ENCODE measurements at regions not wholly inside any gene's neighbourhood (a gene's known extent, or its start where the extent isn't known, plus 50 kb on each side); places are given as distances from the start of the nearest gene placed in this dataset.

- Histone ChIP-seq H2BK120ac (ENCODE audit: insufficient read depth, low read length, poor library complexity) (no peak overlapping the region), H3K9ac (ENCODE audit: low read length) (no peak overlapping the region), H3K79me1 (ENCODE audit: low read length) (peaks cover 2% of the 10 kb centered on the region), H3K4ac (ENCODE audit: low read depth, low read length) (no peak overlapping the region), H4K91ac (ENCODE audit: low read depth, low read length) (no peak overlapping the region), H3K27ac (ENCODE audit: low read depth, low read length) (no peak overlapping the region), H2BK12ac (ENCODE audit: low read length) (no peak overlapping the region), H3K9me3 (ENCODE audit: insufficient read depth, low read depth, low read length) (no peaks in the 10 kb centered on the region), H3K4me1 (ENCODE audit: control insufficient read depth in 1 of 2, insufficient read depth in 2 of 2, low read length in 2 of 2) (peaks cover 0 to 3% of the 10 kb centered on the region in 2 experiments), H2AFZ (ENCODE audit: insufficient read depth, low read length, poor library complexity) (no peak overlapping the region), H3K36me3 (ENCODE audit: control insufficient read depth in 1 of 2, insufficient read depth in 2 of 2, low read length in 2 of 2) (no peaks in the 10 kb centered on the region), H4K12ac (ENCODE audit: low read depth, low read length) (no peak overlapping the region), H2AK5ac (ENCODE audit: low read length) (no peak overlapping the region), H3K23ac (ENCODE audit: low read length) (no peak overlapping the region), H3K4me2 (ENCODE audit: low read length) (no peak overlapping the region), H3K27me3 (ENCODE audit: insufficient read depth, low read length) (no peaks in the 10 kb centered on the region), H3K4me3 (ENCODE audit: low read depth, low read length) (no peak overlapping the region), H3K79me2 (ENCODE audit: control insufficient read depth, insufficient read depth, low read length, poor library complexity) (no peaks in the 10 kb centered on the region), H3K14ac (ENCODE audit: low read length) (no peak overlapping the region), H2BK5ac (ENCODE audit: low read depth, low read length, poor library complexity) (no peak overlapping the region), H3K18ac (ENCODE audit: low read length) (no peak overlapping the region), H4K8ac (ENCODE audit: low read depth, low read length) (no peak overlapping the region)
- no peak for DNase-seq
- no CpG with 5 or more reads among the region's 3 CpGs for WGBS (ENCODE audit: extremely low coverage, insufficient coverage, insufficient read length)
These were observed 290.4 kb upstream of the STT3B start for GRCh38 chr3:31242026-31242960.

- Histone ChIP-seq H3K23ac (ENCODE audit: low read length) (no peak overlapping the region), H3K27me3 (ENCODE audit: insufficient read depth, low read length) (no peaks in the 10 kb centered on the region), H3K79me1 (ENCODE audit: low read length) (peaks cover 10% of the 10 kb centered on the region), H3K4me2 (ENCODE audit: low read length) (no peak overlapping the region), H3K9me3 (ENCODE audit: insufficient read depth, low read depth, low read length) (no peaks in the 10 kb centered on the region), H3K14ac (ENCODE audit: low read length) (no peak overlapping the region), H2BK120ac (ENCODE audit: insufficient read depth, low read length, poor library complexity) (no peak overlapping the region), H3K18ac (ENCODE audit: low read length) (no peak overlapping the region), H2BK5ac (ENCODE audit: low read depth, low read length, poor library complexity) (no peak overlapping the region), H3K36me3 (ENCODE audit: control insufficient read depth in 1 of 2, insufficient read depth in 2 of 2, low read length in 2 of 2) (no peaks in the 10 kb centered on the region), H2BK12ac (ENCODE audit: low read length) (no peak overlapping the region), H2AFZ (ENCODE audit: insufficient read depth, low read length, poor library complexity) (no peak overlapping the region), H4K8ac (ENCODE audit: low read depth, low read length) (no peak overlapping the region), H3K4ac (ENCODE audit: low read depth, low read length) (no peak overlapping the region), H4K12ac (ENCODE audit: low read depth, low read length) (no peak overlapping the region), H3K4me3 (ENCODE audit: low read depth, low read length) (no peak overlapping the region), H3K9ac (ENCODE audit: low read length) (no peak overlapping the region), H2AK5ac (ENCODE audit: low read length) (no peak overlapping the region), H3K79me2 (ENCODE audit: control insufficient read depth, insufficient read depth, low read length, poor library complexity) (no peaks in the 10 kb centered on the region), H4K91ac (ENCODE audit: low read depth, low read length) (no peak overlapping the region), H3K27ac (ENCODE audit: low read depth, low read length) (no peak overlapping the region), H3K4me1 (ENCODE audit: control insufficient read depth in 1 of 2, insufficient read depth in 2 of 2, low read length in 2 of 2) (peaks cover 10 to 16% of the 10 kb centered on the region in 2 experiments)
- WGBS (ENCODE audit: extremely low coverage, insufficient coverage, insufficient read length) = no CpG with 5 or more reads among the region's 6 CpGs
- no peak for DNase-seq
These were observed 287.6 kb upstream of the STT3B start for GRCh38 chr3:31244929-31245817.

- Histone ChIP-seq H3K4me2 (ENCODE audit: low read length) (no peak overlapping the region), H3K4ac (ENCODE audit: low read depth, low read length) (no peak overlapping the region), H3K9me3 (ENCODE audit: insufficient read depth, low read depth, low read length) (no peaks in the 10 kb centered on the region), H3K27ac (ENCODE audit: low read depth, low read length) (no peak overlapping the region), H2AK5ac (ENCODE audit: low read length) (no peak overlapping the region), H3K79me2 (ENCODE audit: control insufficient read depth, insufficient read depth, low read length, poor library complexity) (no peaks in the 10 kb centered on the region), H2BK120ac (ENCODE audit: insufficient read depth, low read length, poor library complexity) (no peak overlapping the region), H4K8ac (ENCODE audit: low read depth, low read length) (no peak overlapping the region), H2BK12ac (ENCODE audit: low read length) (peak overlapping the region; percentile 27), H4K91ac (ENCODE audit: low read depth, low read length) (no peak overlapping the region), H3K14ac (ENCODE audit: low read length) (no peak overlapping the region), H3K36me3 (ENCODE audit: control insufficient read depth in 1 of 2, insufficient read depth in 2 of 2, low read length in 2 of 2) (no peaks in the 10 kb centered on the region), H3K9ac (ENCODE audit: low read length) (no peak overlapping the region), H3K79me1 (ENCODE audit: low read length) (peaks cover 12% of the 10 kb centered on the region), H4K12ac (ENCODE audit: low read depth, low read length) (no peak overlapping the region), H2BK5ac (ENCODE audit: low read depth, low read length, poor library complexity) (no peak overlapping the region), H3K18ac (ENCODE audit: low read length) (no peak overlapping the region), H3K4me3 (ENCODE audit: low read depth, low read length) (no peak overlapping the region), H3K27me3 (ENCODE audit: insufficient read depth, low read length) (no peaks in the 10 kb centered on the region), H2AFZ (ENCODE audit: insufficient read depth, low read length, poor library complexity) (no peak overlapping the region), H3K4me1 (ENCODE audit: control insufficient read depth in 1 of 2, insufficient read depth in 2 of 2, low read length in 2 of 2) (peaks cover 14 to 19% of the 10 kb centered on the region in 2 experiments), H3K23ac (ENCODE audit: low read length) (no peak overlapping the region)
- no CpG with 5 or more reads among the region's 2 CpGs for WGBS (ENCODE audit: extremely low coverage, insufficient coverage, insufficient read length)
- DNase-seq = no peak
These were observed 286.2 kb upstream of the STT3B start for GRCh38 chr3:31246293-31247062.

GRCh38 chr3:31247063-31247447 is 285.7 kb upstream of the STT3B start:
- Histone ChIP-seq H3K4me2 (ENCODE audit: low read length) (no peak overlapping the region), H3K4me3 (ENCODE audit: low read depth, low read length) (no peak overlapping the region), H2BK12ac (ENCODE audit: low read length) (peak overlapping the region; percentile 41), H4K8ac (ENCODE audit: low read depth, low read length) (no peak overlapping the region), H3K79me2 (ENCODE audit: control insufficient read depth, insufficient read depth, low read length, poor library complexity) (no peaks in the 10 kb centered on the region), H3K18ac (ENCODE audit: low read length) (no peak overlapping the region), H3K9me3 (ENCODE audit: insufficient read depth, low read depth, low read length) (peaks cover under 1% of the 10 kb centered on the region), H4K91ac (ENCODE audit: low read depth, low read length) (peak overlapping the region; percentile 1), H3K4ac (ENCODE audit: low read depth, low read length) (no peak overlapping the region), H3K36me3 (ENCODE audit: control insufficient read depth in 1 of 2, insufficient read depth in 2 of 2, low read length in 2 of 2) (no peaks in the 10 kb centered on the region), H3K79me1 (ENCODE audit: low read length) (peaks cover 12% of the 10 kb centered on the region), H4K12ac (ENCODE audit: low read depth, low read length) (no peak overlapping the region), H2AK5ac (ENCODE audit: low read length) (no peak overlapping the region), H2BK120ac (ENCODE audit: insufficient read depth, low read length, poor library complexity) (peak overlapping the region; percentile 2), H2BK5ac (ENCODE audit: low read depth, low read length, poor library complexity) (no peak overlapping the region), H3K27ac (ENCODE audit: low read depth, low read length) (no peak overlapping the region), H2AFZ (ENCODE audit: insufficient read depth, low read length, poor library complexity) (no peak overlapping the region), H3K27me3 (ENCODE audit: insufficient read depth, low read length) (no peaks in the 10 kb centered on the region), H3K14ac (ENCODE audit: low read length) (no peak overlapping the region), H3K4me1 (ENCODE audit: control insufficient read depth in 1 of 2, insufficient read depth in 2 of 2, low read length in 2 of 2) (peaks cover 14 to 19% of the 10 kb centered on the region in 2 experiments), H3K9ac (ENCODE audit: low read length) (no peak overlapping the region), H3K23ac (ENCODE audit: low read length) (no peak overlapping the region)
- no peak for DNase-seq
- WGBS (ENCODE audit: extremely low coverage, insufficient coverage, insufficient read length) = no CpG with 5 or more reads among the region's 2 CpGs

Measured in trophoblast cell (in vitro differentiated cells and primary cell).